IMR-90 (cell line): ENCODE measurements at regions not wholly inside any gene's neighbourhood (a gene's known extent, or its start where the extent isn't known, plus 50 kb on each side); places are given as distances from the start of the nearest gene placed in this dataset.

Experiments used
- ATAC-seq: fragments of 200-7000 bp; cut with Tn5 transposase; 2 replicates; pipeline ENCODE4 v1.9.1; 2020; ENCODE audit warnings: low read depth, mild to moderate bottlenecking, moderate library complexity
- BruUV-seq: library from RNA; stranded (reverse); fragments of 400-500 nt; replicated peaks from 2 replicates; lab custom pipeline; 2021; lab: Mats Ljungman, UMichigan
- CTCF ChIA-PET: fragments of 300-600 bp; formaldehyde crosslinking; extraction: SDS; loops from one replicate; lab custom pipeline; 2021; ENCODE audit warnings: antibody characterized with exemption; lab: Yijun Ruan, JAX
- POLR2A ChIA-PET: fragments of 300-600 bp; sonication (Branson Sonifier 250); formaldehyde crosslinking; loops from one replicate; lab custom pipeline; 2022; ENCODE audit warnings: antibody characterized with exemption; ENCODE audit not compliant: unreplicated experiment; lab: Charles Lee
- DNase-seq: peaks from one replicate; pipeline ENCODE4 v3.0.0; 2013
- H2AFZ ChIP-seq: replicated peaks from 2 replicates; pipeline ENCODE3; 2013; ENCODE audit warnings: low read length, mild to moderate bottlenecking; ENCODE audit not compliant: poor library complexity
- H2AK5ac ChIP-seq: 2 replicates; pipeline ENCODE4 v1.6.1; 2013; ENCODE audit warnings: low read depth, low read length, inconsistent platforms
- H2AK9ac ChIP-seq: replicated peaks from 2 replicates; pipeline ENCODE3; 2013; ENCODE audit warnings: mild to moderate bottlenecking, low read depth, low read length, moderate library complexity; ENCODE audit not compliant: poor library complexity
- H2BK120ac ChIP-seq: 2 replicates; pipeline ENCODE4 v1.6.1; 2013; ENCODE audit warnings: low read depth, low read length, inconsistent platforms
- H2BK15ac ChIP-seq: 3 replicates; pipeline ENCODE4 v1.6.1; 2013; ENCODE audit warnings: low read depth, low read length, inconsistent platforms
- H2BK20ac ChIP-seq: 2 replicates; pipeline ENCODE4 v1.6.1; 2013; ENCODE audit warnings: low read depth, mild to moderate bottlenecking, inconsistent platforms, low read length, moderate library complexity
- H2BK5ac ChIP-seq: 2 replicates; pipeline ENCODE4 v1.6.1; 2013; ENCODE audit warnings: mild to moderate bottlenecking, low read depth, low read length, inconsistent platforms; ENCODE audit not compliant: poor library complexity, severe bottlenecking
- H3K14ac ChIP-seq: replicated peaks from 2 replicates; pipeline ENCODE4 v1.6.1; 2013; ENCODE audit warnings: low read depth, low read length, inconsistent platforms
- H3K18ac ChIP-seq: 2 replicates; pipeline ENCODE4 v1.6.1; 2013; ENCODE audit warnings: low read depth, low read length, control low read depth
- H3K23ac ChIP-seq: 2 replicates; pipeline ENCODE4 v1.6.1; 2013; ENCODE audit warnings: low read depth, low read length, inconsistent platforms
- H3K27ac ChIP-seq: 2 replicates; pipeline ENCODE4 v1.5.1; 2013; ENCODE audit warnings: mild to moderate bottlenecking, control low read depth, low read length; ENCODE audit not compliant: insufficient read depth
- H3K27me3 ChIP-seq: 2 replicates; pipeline ENCODE4 v1.6.1; 2013; ENCODE audit warnings: low read length; ENCODE audit not compliant: control insufficient read depth, insufficient read depth
- H3K36me3 ChIP-seq: 2 replicates; pipeline ENCODE4 v1.6.1; 2013; ENCODE audit warnings: low read length, mixed read lengths; ENCODE audit not compliant: control insufficient read depth, insufficient read depth
- H3K4ac ChIP-seq: 2 replicates; pipeline ENCODE4 v1.6.1; 2013; ENCODE audit warnings: low read depth, low read length, inconsistent platforms
- H3K4me1 ChIP-seq: 2 replicates; pipeline ENCODE4 v1.6.1; 2013; ENCODE audit warnings: low read length, mixed read lengths; ENCODE audit not compliant: control insufficient read depth, insufficient read depth
- H3K4me2 ChIP-seq: 2 replicates; pipeline ENCODE4 v1.6.1; 2013; ENCODE audit warnings: low read depth, mild to moderate bottlenecking, control low read depth, low read length, moderate library complexity
- H3K4me3 ChIP-seq: 2 replicates; pipeline ENCODE4 v1.5.1; 2013; ENCODE audit warnings: low read depth, mild to moderate bottlenecking, control low read depth, low read length, moderate library complexity; ENCODE audit not compliant: insufficient read depth
- H3K56ac ChIP-seq: 2 replicates; pipeline ENCODE4 v1.6.1; 2013; ENCODE audit warnings: low read length, inconsistent platforms; ENCODE audit not compliant: insufficient read depth; ENCODE audit errors: extremely low read depth
- H3K79me1 ChIP-seq, 2 experiments: 2 replicates each; pipeline ENCODE4 v1.6.1; 2013; ENCODE audit warnings: low read length in 2 of 2, inconsistent platforms in 1 of 2, low read depth in 1 of 2
- H3K9ac ChIP-seq: 2 replicates; pipeline ENCODE4 v1.6.1; 2013; ENCODE audit warnings: low read depth, low read length, control low read depth
- H3K9me1 ChIP-seq: 2 replicates; pipeline ENCODE4 v1.6.1; 2013; ENCODE audit warnings: low read length, inconsistent platforms; ENCODE audit not compliant: insufficient read depth
- H3K9me3 ChIP-seq: 2 replicates; pipeline ENCODE4 v1.6.1; 2013; ENCODE audit warnings: low read length; ENCODE audit not compliant: control insufficient read depth, insufficient read depth
- H4K20me1 ChIP-seq: 2 replicates; pipeline ENCODE4 v1.6.1; 2013; ENCODE audit warnings: low read length, inconsistent platforms; ENCODE audit not compliant: insufficient read depth
- H4K5ac ChIP-seq: 2 replicates; pipeline ENCODE4 v1.6.1; 2013; ENCODE audit warnings: mild to moderate bottlenecking, low read depth, low read length, control low read depth
- H4K8ac ChIP-seq, 2 experiments: 2 replicates each; pipeline ENCODE4 v1.6.1; 2013; ENCODE audit warnings: low read depth in 2 of 2, low read length in 2 of 2, control low read depth in 1 of 2, inconsistent platforms in 1 of 2
- H4K91ac ChIP-seq: 2 replicates; pipeline ENCODE4 v1.6.1; 2013; ENCODE audit warnings: low read depth, low read length, inconsistent platforms; ENCODE audit not compliant: insufficient read depth
- FOS ChIP-seq: fragments of 150-350 bp; IDR thresholded peaks from 2 replicates; pipeline ENCODE4 v1.6.1; 2016; ENCODE audit warnings: low read depth, low read length
- RAD21 ChIP-seq: IDR thresholded peaks from 2 replicates; pipeline ENCODE4 v1.6.1; 2012; ENCODE audit warnings: low read length, improper control_type of control experiment
- RFX5 ChIP-seq: IDR thresholded peaks from 2 replicates; pipeline ENCODE4 v1.8.0; 2012; ENCODE audit warnings: low read depth, mild to moderate bottlenecking, low read length, moderate library complexity
- WGBS, 2 experiments: methylation state at CpG; one replicate each; pipeline versions ENCODE4 v1.1.5 to v1.1.7; 2013; ENCODE audit warnings: missing lambda C conversion rate in 2 of 2; ENCODE audit not compliant: insufficient read length in 1 of 2; ENCODE audit errors: extremely low coverage in 2 of 2; 5-methylcytosine and 5-hydroxymethylcytosine counted together
- dilution Hi-C: fragments of 300-500 bp; cut with HindIII; formaldehyde crosslinking; loops from one replicate; pipeline ENCODE4 v1.14.3; 2018; ENCODE audit warnings: low sequenced_read_pairs; ENCODE audit not compliant: unreplicated experiment
- in situ Hi-C: fragments of 300-500 bp; cut with MboI; formaldehyde crosslinking; loops from 3 replicates; pipeline ENCODE4 v1.14.3; 2019; ENCODE audit warnings: low sequenced_read_pairs, inconsistent platforms, mixed read lengths
- intact Hi-C: fragments of 100-400 bp; cut with micrococcal nuclease; formaldehyde crosslinking; loops from 2 replicates; pipeline ENCODE4 v1.10.0; 2022

DNA sequence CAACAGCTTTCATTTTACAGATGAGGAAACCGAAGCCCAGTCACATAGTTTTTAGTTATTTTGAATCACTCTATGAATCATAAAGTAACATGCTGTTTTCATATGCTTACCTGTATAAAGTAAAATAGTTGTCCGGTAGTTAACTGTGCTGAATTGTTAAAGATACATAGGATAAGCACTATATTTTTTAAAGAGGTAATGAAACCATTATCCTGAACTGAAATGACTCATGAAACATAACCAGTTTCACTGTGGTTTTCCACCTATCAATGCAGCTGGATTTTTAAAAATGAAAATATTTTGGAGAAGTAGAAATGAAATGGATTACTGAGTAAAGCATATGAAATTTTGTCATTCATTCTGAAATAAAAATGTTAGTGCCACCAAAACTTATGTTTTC is 655.0 kb downstream of the OLFM4 start:
- H2AK5ac ChIP-seq = no peak overlapping the region
- POLR2A ChIA-PET = no interaction called here
- H2BK20ac ChIP-seq = no peak overlapping the region
- dilution Hi-C loops (no loop called here), intact Hi-C loops (no loop called here), in situ Hi-C loops (no loop called here)
- no peak overlapping the region for H3K14ac ChIP-seq
- peaks cover 4% of the 10 kb centered on the region for H3K9me3 ChIP-seq
- no TSS peak for BruUV-seq
- no peak overlapping the region for H2AFZ ChIP-seq
- no peak overlapping the region for H3K27ac ChIP-seq
- no peaks in the 10 kb centered on the region for H3K27me3 ChIP-seq
- H3K9ac ChIP-seq = no peak overlapping the region
- no peak overlapping the region for H3K4me2 ChIP-seq
- no peak overlapping the region for H4K91ac ChIP-seq
- H3K18ac ChIP-seq = no peak overlapping the region
- no peaks in the 10 kb centered on the region for H3K9me1 ChIP-seq
- H2BK15ac ChIP-seq = no peak overlapping the region
- TF ChIP-seq RFX5 (no peak), RAD21 (no peak), FOS (no peak)
- no peak overlapping the region for H4K5ac ChIP-seq
- no peaks in the 10 kb centered on the region for H3K4me1 ChIP-seq
- no peaks in the 10 kb centered on the region for H4K20me1 ChIP-seq
- no peak overlapping the region for H3K4ac ChIP-seq
- H3K56ac ChIP-seq = no peak overlapping the region
- no peak overlapping the region for H3K23ac ChIP-seq
- CTCF ChIA-PET = no interaction called here
- H3K4me3 ChIP-seq = no peak overlapping the region
- H3K79me1 ChIP-seq = no peaks in the 10 kb centered on the region
- WGBS, 2 experiments = no CpG with 5 or more reads among the region's 2 CpGs
- H4K8ac ChIP-seq = no peak overlapping the region
- no peak overlapping the region for H2BK120ac ChIP-seq
- H2BK5ac ChIP-seq = no peak overlapping the region
- no peak for ATAC-seq
- H3K36me3 ChIP-seq = no peaks in the 10 kb centered on the region
- H2AK9ac ChIP-seq = no peak overlapping the region
- DNase-seq = no peak
